ENCODE measurements at regions not wholly inside any gene's neighbourhood (a gene's known extent, or its start where the extent isn't known, plus 50 kb on each side); places are given as distances from the start of the nearest gene placed in this dataset.

DNA sequence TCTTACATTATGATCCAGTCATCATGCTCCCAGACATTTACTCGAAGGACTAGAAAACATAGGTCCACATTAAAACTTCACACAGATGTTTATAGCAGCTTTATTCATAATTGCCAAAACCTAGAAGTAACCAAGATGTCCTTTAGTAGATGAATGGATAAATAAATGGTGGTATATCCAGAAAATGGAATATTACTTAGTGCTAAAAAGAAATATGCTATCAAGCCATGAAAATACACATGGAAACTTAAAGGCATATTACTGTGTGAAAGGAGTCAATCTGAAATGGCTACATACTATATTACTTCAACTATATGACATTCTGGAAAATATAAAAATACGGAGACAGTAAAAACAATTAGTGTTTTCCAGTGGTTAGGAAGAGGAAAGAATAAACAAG, 1039.1 kb upstream of the INTU start:
- Histone ChIP-seq H3K79me2 (ENCODE audit: insufficient read depth, low read length) (no peaks in the 10 kb centered on the region), H3K36me3 (ENCODE audit: insufficient read depth, low read length) (no peaks in the 10 kb centered on the region), H3K4me1 (ENCODE audit: insufficient read depth, low read length) (no peaks in the 10 kb centered on the region), H3K27me3 (ENCODE audit: insufficient read depth, low read length) (no peaks in the 10 kb centered on the region), H4K20me1 (ENCODE audit: insufficient read depth, low read length) (no peaks in the 10 kb centered on the region), H3K27ac (ENCODE audit: low read depth, low read length) (no peak overlapping the region), H3K4me2 (ENCODE audit: low read length) (no peak overlapping the region), H3K9ac (ENCODE audit: low read length) (no peak overlapping the region), H3K4me3 (ENCODE audit: insufficient read depth, low read depth, low read length) (no peak overlapping the region), H3K9me3 (ENCODE audit: insufficient read depth, low read depth, low read length) (no peaks in the 10 kb centered on the region), H2AFZ (ENCODE audit: low read depth, low read length) (no peak overlapping the region)
- DNase-seq (ENCODE audit: low read depth) = no peak
- Mint-ChIP-seq H3K4me3 (ENCODE audit: unreplicated experiment) (no peak overlapping the region), H3K27me3 (ENCODE audit: low read depth, unreplicated experiment) (no peaks in the 10 kb centered on the region), H3K4me1 (ENCODE audit: low read depth, unreplicated experiment) (peaks cover 5% of the 10 kb centered on the region), H3K27ac (ENCODE audit: unreplicated experiment) (no peak overlapping the region), H3K9me3 (ENCODE audit: unreplicated experiment) (no peaks in the 10 kb centered on the region), H3K36me3 (ENCODE audit: low read depth, unreplicated experiment) (no peaks in the 10 kb centered on the region)
- no peak for TF ChIP-seq EZH2 (IDR thresholded peaks at IDR 0.05; ENCODE audit: insufficient read depth, low read length)
- TF ChIP-seq, protein P1, sequence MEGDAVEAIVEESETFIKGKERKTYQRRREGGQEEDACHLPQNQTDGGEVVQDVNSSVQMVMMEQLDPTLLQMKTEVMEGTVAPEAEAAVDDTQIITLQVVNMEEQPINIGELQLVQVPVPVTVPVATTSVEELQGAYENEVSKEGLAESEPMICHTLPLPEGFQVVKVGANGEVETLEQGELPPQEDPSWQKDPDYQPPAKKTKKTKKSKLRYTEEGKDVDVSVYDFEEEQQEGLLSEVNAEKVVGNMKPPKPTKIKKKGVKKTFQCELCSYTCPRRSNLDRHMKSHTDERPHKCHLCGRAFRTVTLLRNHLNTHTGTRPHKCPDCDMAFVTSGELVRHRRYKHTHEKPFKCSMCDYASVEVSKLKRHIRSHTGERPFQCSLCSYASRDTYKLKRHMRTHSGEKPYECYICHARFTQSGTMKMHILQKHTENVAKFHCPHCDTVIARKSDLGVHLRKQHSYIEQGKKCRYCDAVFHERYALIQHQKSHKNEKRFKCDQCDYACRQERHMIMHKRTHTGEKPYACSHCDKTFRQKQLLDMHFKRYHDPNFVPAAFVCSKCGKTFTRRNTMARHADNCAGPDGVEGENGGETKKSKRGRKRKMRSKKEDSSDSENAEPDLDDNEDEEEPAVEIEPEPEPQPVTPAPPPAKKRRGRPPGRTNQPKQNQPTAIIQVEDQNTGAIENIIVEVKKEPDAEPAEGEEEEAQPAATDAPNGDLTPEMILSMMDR (IDR thresholded peaks at IDR 0.05; ENCODE audit: insufficient read depth, low read depth, low read length) = no peak
- no peak for FAIRE-seq

DNA sequence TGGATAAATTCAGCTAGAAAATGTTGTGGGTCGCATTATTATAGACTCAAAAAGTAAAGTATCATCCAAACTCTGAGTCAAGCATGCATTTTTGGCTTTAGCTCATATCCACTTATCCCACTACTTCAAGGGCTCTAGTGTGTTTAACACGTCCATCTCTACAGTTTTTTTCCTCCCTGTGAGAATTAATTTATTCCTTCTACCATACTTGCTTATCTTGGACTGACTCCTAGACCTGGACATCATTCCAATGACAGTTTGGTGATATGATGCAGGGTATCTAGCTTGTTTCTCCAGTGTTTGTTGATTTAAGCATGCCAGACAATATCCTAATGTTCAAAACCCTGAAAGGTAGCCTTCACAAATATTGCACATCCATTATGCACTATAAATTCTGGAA, 1037.1 kb upstream of the INTU start:
- Mint-ChIP-seq H3K4me3 (ENCODE audit: unreplicated experiment) (no peak overlapping the region), H3K27me3 (ENCODE audit: low read depth, unreplicated experiment) (no peaks in the 10 kb centered on the region), H3K9me3 (ENCODE audit: unreplicated experiment) (no peaks in the 10 kb centered on the region), H3K36me3 (ENCODE audit: low read depth, unreplicated experiment) (no peaks in the 10 kb centered on the region), H3K27ac (ENCODE audit: unreplicated experiment) (no peak overlapping the region), H3K4me1 (ENCODE audit: low read depth, unreplicated experiment) (peaks cover 5% of the 10 kb centered on the region)
- no peak overlapping the region for H3K4me2 ChIP-seq (ENCODE audit: low read length)
- no peak overlapping the region for H3K9ac ChIP-seq (ENCODE audit: low read length)
- no peaks in the 10 kb centered on the region for H3K4me1 ChIP-seq (ENCODE audit: insufficient read depth, low read length)
- no peaks in the 10 kb centered on the region for H3K79me2 ChIP-seq (ENCODE audit: insufficient read depth, low read length)
- no peaks in the 10 kb centered on the region for H3K9me3 ChIP-seq (ENCODE audit: insufficient read depth, low read depth, low read length)
- TF ChIP-seq, protein P1 (IDR thresholded peaks at IDR 0.05; ENCODE audit: insufficient read depth, low read depth, low read length) = no peak
- TF ChIP-seq EZH2 (IDR thresholded peaks at IDR 0.05; ENCODE audit: insufficient read depth, low read length) = no peak
- no peaks in the 10 kb centered on the region for H3K27me3 ChIP-seq (ENCODE audit: insufficient read depth, low read length)
- no peak for FAIRE-seq
- peak; percentile 25 for DNase-seq (ENCODE audit: low read depth)
- H2AFZ ChIP-seq (ENCODE audit: low read depth, low read length) = no peak overlapping the region
- H3K4me3 ChIP-seq (ENCODE audit: insufficient read depth, low read depth, low read length) = no peak overlapping the region
- no peaks in the 10 kb centered on the region for H4K20me1 ChIP-seq (ENCODE audit: insufficient read depth, low read length)
- no peak overlapping the region for H3K27ac ChIP-seq (ENCODE audit: low read depth, low read length)
- H3K36me3 ChIP-seq (ENCODE audit: insufficient read depth, low read length) = no peaks in the 10 kb centered on the region

DNA sequence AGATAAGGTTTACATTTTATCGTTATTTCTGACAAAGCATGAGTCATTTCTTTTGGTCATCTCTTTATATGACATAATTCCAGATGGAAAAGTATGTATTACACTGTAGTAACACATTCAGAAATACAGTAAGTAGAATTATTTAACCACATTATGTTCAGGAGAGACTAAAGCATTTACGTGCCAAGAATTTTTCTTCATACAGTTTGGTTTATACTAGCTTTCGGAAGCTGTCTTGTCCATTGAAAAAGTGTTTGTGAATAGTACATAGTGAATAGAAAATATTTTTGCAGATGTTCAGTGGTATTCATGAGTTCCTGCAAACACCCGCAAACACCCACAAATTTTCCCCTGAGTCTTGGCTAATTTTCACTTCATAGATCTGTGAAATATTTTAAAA, 1033.0 kb upstream of the INTU start:
- H3K9me3 Mint-ChIP-seq (ENCODE audit: unreplicated experiment) = no peaks in the 10 kb centered on the region
- TF ChIP-seq, protein P1 (IDR thresholded peaks at IDR 0.05; ENCODE audit: insufficient read depth, low read depth, low read length) = no peak
- no peak for TF ChIP-seq EZH2 (IDR thresholded peaks at IDR 0.05; ENCODE audit: insufficient read depth, low read length)
- Histone ChIP-seq H4K20me1 (ENCODE audit: insufficient read depth, low read length) (no peaks in the 10 kb centered on the region), H3K4me3 (ENCODE audit: insufficient read depth, low read depth, low read length) (no peak overlapping the region), H3K27me3 (ENCODE audit: insufficient read depth, low read length) (no peaks in the 10 kb centered on the region), H3K36me3 (ENCODE audit: insufficient read depth, low read length) (no peaks in the 10 kb centered on the region), H3K4me1 (ENCODE audit: insufficient read depth, low read length) (no peaks in the 10 kb centered on the region), H3K27ac (ENCODE audit: low read depth, low read length) (no peak overlapping the region), H3K9ac (ENCODE audit: low read length) (no peak overlapping the region), H2AFZ (ENCODE audit: low read depth, low read length) (no peak overlapping the region), H3K4me2 (ENCODE audit: low read length) (no peak overlapping the region), H3K79me2 (ENCODE audit: insufficient read depth, low read length) (no peaks in the 10 kb centered on the region), H3K9me3 (ENCODE audit: insufficient read depth, low read depth, low read length) (no peaks in the 10 kb centered on the region)
- no peak overlapping the region for H3K27ac Mint-ChIP-seq (ENCODE audit: unreplicated experiment)
- no peak overlapping the region for H3K4me3 Mint-ChIP-seq (ENCODE audit: unreplicated experiment)
- no peaks in the 10 kb centered on the region for H3K4me1 Mint-ChIP-seq (ENCODE audit: low read depth, unreplicated experiment)
- no peaks in the 10 kb centered on the region for H3K36me3 Mint-ChIP-seq (ENCODE audit: low read depth, unreplicated experiment)
- FAIRE-seq (no peak), DNase-seq (ENCODE audit: low read depth) (peak; percentile 34)
- H3K27me3 Mint-ChIP-seq (ENCODE audit: low read depth, unreplicated experiment) = no peaks in the 10 kb centered on the region
